ENCODE measurements at regions not wholly inside any gene's neighbourhood (a gene's known extent, or its start where the extent isn't known, plus 50 kb on each side); places are given as distances from the start of the nearest gene placed in this dataset.

DNA sequence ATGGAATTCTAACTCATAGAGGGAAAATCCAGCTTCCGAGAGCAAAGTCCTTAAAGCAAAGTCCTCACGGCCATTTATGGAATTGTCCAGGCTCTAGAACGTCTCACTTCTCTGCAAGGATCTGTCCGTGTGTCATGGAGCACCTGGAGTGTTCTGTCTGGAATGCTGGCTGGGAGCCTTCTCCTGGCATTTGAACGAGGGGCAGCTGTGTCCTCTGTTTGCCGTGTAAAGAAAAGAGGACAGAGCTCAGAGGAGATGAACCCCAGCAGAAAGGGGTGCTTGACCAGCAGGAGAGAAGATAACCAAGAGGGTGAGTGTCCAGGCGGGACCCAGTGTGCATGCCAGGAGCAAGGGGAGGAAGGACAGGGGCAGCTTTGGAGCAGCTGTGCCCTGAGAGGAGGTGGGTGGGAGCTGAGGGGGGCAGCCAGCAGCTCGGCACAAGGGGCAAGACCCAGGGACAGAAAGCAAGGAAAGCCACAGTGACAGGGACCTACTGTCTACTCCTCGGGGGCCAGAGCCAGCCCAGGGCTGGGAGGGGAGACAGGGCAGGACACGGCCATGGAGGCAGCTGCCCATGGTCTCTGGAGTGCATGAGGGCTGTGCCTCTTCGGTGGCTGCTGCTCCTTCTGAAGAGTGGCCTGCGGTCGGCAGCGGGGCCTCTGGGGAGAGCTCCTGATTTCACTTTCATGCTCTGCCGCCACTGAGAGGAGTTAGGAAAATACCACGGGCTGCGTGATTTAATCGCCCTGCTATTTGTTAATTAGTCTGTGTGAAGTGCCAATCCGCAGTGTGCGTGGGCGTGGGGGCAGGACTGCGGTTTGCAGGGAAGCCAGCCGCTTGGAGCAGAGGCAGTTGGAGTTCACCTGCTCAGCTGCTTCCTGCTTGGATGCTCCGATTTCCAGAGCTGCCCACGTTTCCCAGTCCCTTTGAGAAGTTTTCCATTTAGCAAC lies 149.3 kb upstream of the SHH start:
- no peak for TF ChIP-seq CTCF (conservative IDR thresholded peaks at IDR 0.05 in 1 of 2, IDR thresholded peaks at IDR 0.05 in 1 of 2; ENCODE audit: low read depth in 1 of 2, low read length in 2 of 2)
- no peak for TF ChIP-seq EZH2 (IDR thresholded peaks at IDR 0.05; ENCODE audit: low read length, missing control alignments)
